Forelimb muscle (tissue), 1 donor: ENCODE measurements at regions not wholly inside any gene's neighbourhood (a gene's known extent, or its start where the extent isn't known, plus 50 kb on each side); places are given as distances from the start of the nearest gene placed in this dataset.

ENCODE experiments used
- DNase-seq: peaks from one replicate; pipeline ENCODE4 v3.0.0-alpha.2; 2013; ENCODE audit warnings: low read depth

GRCh38 chr6:12221856-12222255, 68.3 kb upstream of the EDN1 start:
- no peak for DNase-seq

GRCh38 chr6:12222405-12223366, 67.5 kb upstream of the EDN1 start:
- no peak for DNase-seq

- DNase-seq = no peak
These were observed 66.8 kb upstream of the EDN1 start for GRCh38 chr6:12223383-12223782.

GRCh38 chr6:12224251-12224650, 65.9 kb upstream of the EDN1 start:
- no peak for DNase-seq

- no peak for DNase-seq
These were observed 61.6 kb upstream of the EDN1 start for GRCh38 chr6:12228447-12229146.

GRCh38 chr6:12229332-12229731, 60.8 kb upstream of the EDN1 start:
- no peak for DNase-seq

GRCh38 chr6:12230523-12230922, 59.6 kb upstream of the EDN1 start:
- no peak for DNase-seq

GRCh38 chr6:12232339-12232738, 57.8 kb upstream of the EDN1 start:
- DNase-seq = no peak

- no peak for DNase-seq
These were observed 57.3 kb upstream of the EDN1 start for GRCh38 chr6:12232821-12233220.

GRCh38 chr6:12233693-12234571, 56.2 kb upstream of the EDN1 start:
- peak; percentile 72 for DNase-seq

- no peak for DNase-seq
These were observed 54.8 kb upstream of the EDN1 start for GRCh38 chr6:12235341-12235740.

- DNase-seq = no peak
These were observed 51.9 kb upstream of the EDN1 start for GRCh38 chr6:12238219-12238618.
